OCI-LY3 (cell line): ENCODE measurements at regions not wholly inside any gene's neighbourhood (a gene's known extent, or its start where the extent isn't known, plus 50 kb on each side); places are given as distances from the start of the nearest gene placed in this dataset.
A peak's percentile ranks its signal among the peaks of the same experiment; 100 is the strongest.

Experiments
- H2AFZ ChIP-seq: fragments of 200-600, 300-600 bp; shearing (Covaris generic); 2 replicates; pipeline ENCODE4 v1.6.0; 2014; ENCODE audit warnings: antibody characterized with exemption, low read depth, low read length
- H3K27ac ChIP-seq: fragments of 200-600, 300-600 bp; sonication (generic); 2 replicates; pipeline ENCODE4 v1.5.1; 2014; ENCODE audit warnings: mild to moderate bottlenecking, low read length, moderate library complexity, mixed read lengths
- H3K27me3 ChIP-seq: fragments of 200-600, 300-600 bp; sonication (generic); 2 replicates; pipeline ENCODE4 v1.6.1; 2014; ENCODE audit warnings: low read depth, low read length, mixed read lengths
- H3K36me3 ChIP-seq: fragments of 200-600, 300-600 bp; sonication (generic); replicated peaks from 2 replicates; pipeline ENCODE3; 2014; ENCODE audit warnings: low read depth, low read length, mixed read lengths
- H3K4me1 ChIP-seq: fragments of 300-600, 200-600 bp; sonication (generic); 2 replicates; pipeline ENCODE4 v1.6.1; 2014; ENCODE audit warnings: low read length, mixed read lengths
- H3K4me2 ChIP-seq: fragments of 200-600, 300-600 bp; sonication (generic); 2 replicates; pipeline ENCODE4 v1.6.1; 2014; ENCODE audit warnings: low read length, mixed read lengths
- H3K4me3 ChIP-seq: fragments of 300-600, 200-600 bp; sonication (generic); 2 replicates; pipeline ENCODE4 v1.5.1; 2014; ENCODE audit warnings: antibody characterized with exemption, mild to moderate bottlenecking, low read length, moderate library complexity
- H3K79me2 ChIP-seq: fragments of 300-600, 200-600 bp; shearing (Covaris generic); 2 replicates; pipeline ENCODE4 v1.6.1; 2014; ENCODE audit warnings: mild to moderate bottlenecking, low read length, mixed read lengths
- H3K9ac ChIP-seq: fragments of 300-600, 200-600 bp; shearing (Covaris generic); 2 replicates; pipeline ENCODE4 v1.6.0; 2014; ENCODE audit warnings: mild to moderate bottlenecking, low read length, moderate library complexity
- H3K9me3 ChIP-seq: fragments of 200-600, 300-600 bp; shearing (Covaris generic); 2 replicates; pipeline ENCODE4 v1.6.1; 2014; ENCODE audit warnings: low read length, mixed read lengths; ENCODE audit not compliant: insufficient read depth
- H4K20me1 ChIP-seq: fragments of 200-600, 300-600 bp; sonication (generic); 2 replicates; pipeline ENCODE4 v1.6.1; 2016; ENCODE audit warnings: low read length, mixed read lengths; ENCODE audit not compliant: insufficient read depth
- CTCF ChIP-seq: fragments of 200-600, 300-600 bp; sonication (generic); IDR thresholded peaks from 2 replicates; pipeline ENCODE4 v1.5.1; 2014; ENCODE audit warnings: antibody characterized with exemption, low read length, low read depth
- EZH2phosphoT487 ChIP-seq: fragments of 200-600 bp; shearing (Covaris generic); IDR thresholded peaks from 2 replicates; pipeline ENCODE4 v1.6.1; 2018; ENCODE audit warnings: antibody characterized with exemption, mixed run types, low read depth

- Histone ChIP-seq H3K27me3 (peaks cover 51% of the 10 kb centered on the region), H3K9ac (no peak overlapping the region), H3K4me1 (no peaks in the 10 kb centered on the region), H3K27ac (no peak overlapping the region), H3K36me3 (no peaks in the 10 kb centered on the region), H3K4me3 (no peak overlapping the region), H4K20me1 (no peaks in the 10 kb centered on the region), H3K79me2 (no peaks in the 10 kb centered on the region), H3K4me2 (no peak overlapping the region), H3K9me3 (no peaks in the 10 kb centered on the region), H2AFZ (no peak overlapping the region)
- no peak for TF ChIP-seq EZH2phosphoT487
- peak; percentile 88 for TF ChIP-seq CTCF
Observed at GRCh38 chr16:77599793-77600415, 122.4 kb upstream of the NUDT7 start.

GRCh38 chr16:77600555-77600954 lies 121.8 kb upstream of the NUDT7 start:
- H3K79me2 ChIP-seq, result no peaks in the 10 kb centered on the region

GRCh38 chr16:77603656-77604055 lies 118.7 kb upstream of the NUDT7 start:
- H3K4me3 ChIP-seq, result no peak overlapping the region
- H4K20me1 ChIP-seq, result no peaks in the 10 kb centered on the region
- H2AFZ ChIP-seq, result no peak overlapping the region
- H3K79me2 ChIP-seq, result no peaks in the 10 kb centered on the region
- H3K4me2 ChIP-seq, result no peak overlapping the region
- H3K27ac ChIP-seq, result no peak overlapping the region
- TF ChIP-seq EZH2phosphoT487, result no peak
- peaks cover 27% of the 10 kb centered on the region for H3K27me3 ChIP-seq
- H3K9me3 ChIP-seq, result no peaks in the 10 kb centered on the region
- no peaks in the 10 kb centered on the region for H3K4me1 ChIP-seq
- H3K9ac ChIP-seq, result no peak overlapping the region
- H3K36me3 ChIP-seq, result no peaks in the 10 kb centered on the region

More at GRCh38 chr16:77600555-77600954, 121.8 kb upstream of the NUDT7 start:
- Histone ChIP-seq H2AFZ (no peak overlapping the region), H3K27ac (no peak overlapping the region), H3K4me1 (no peaks in the 10 kb centered on the region), H3K9ac (no peak overlapping the region), H3K36me3 (no peaks in the 10 kb centered on the region), H4K20me1 (no peaks in the 10 kb centered on the region), H3K9me3 (no peaks in the 10 kb centered on the region), H3K27me3 (peaks cover 51% of the 10 kb centered on the region), H3K4me3 (no peak overlapping the region), H3K4me2 (no peak overlapping the region)
- TF ChIP-seq EZH2phosphoT487 (no peak), CTCF (no peak)

- no peaks in the 10 kb centered on the region for H3K9me3 ChIP-seq
- no peaks in the 10 kb centered on the region for H3K79me2 ChIP-seq
- no peak overlapping the region for H2AFZ ChIP-seq
- H3K36me3 ChIP-seq, result no peaks in the 10 kb centered on the region
- H3K4me3 ChIP-seq, result no peak overlapping the region
- no peak overlapping the region for H3K4me2 ChIP-seq
- H3K4me1 ChIP-seq, result no peaks in the 10 kb centered on the region
- H3K27ac ChIP-seq, result no peak overlapping the region
- TF ChIP-seq EZH2phosphoT487 (no peak), CTCF (no peak)
- H4K20me1 ChIP-seq, result no peaks in the 10 kb centered on the region
- H3K27me3 ChIP-seq, result peaks cover 4% of the 10 kb centered on the region; the same call in 1 of the 2 replicates
- H3K9ac ChIP-seq, result no peak overlapping the region
Observed at GRCh38 chr16:77610496-77610895, 111.8 kb upstream of the NUDT7 start.
